ENCODE measurements at regions not wholly inside any gene's neighbourhood (a gene's known extent, or its start where the extent isn't known, plus 50 kb on each side); places are given as distances from the start of the nearest gene placed in this dataset.

DNA sequence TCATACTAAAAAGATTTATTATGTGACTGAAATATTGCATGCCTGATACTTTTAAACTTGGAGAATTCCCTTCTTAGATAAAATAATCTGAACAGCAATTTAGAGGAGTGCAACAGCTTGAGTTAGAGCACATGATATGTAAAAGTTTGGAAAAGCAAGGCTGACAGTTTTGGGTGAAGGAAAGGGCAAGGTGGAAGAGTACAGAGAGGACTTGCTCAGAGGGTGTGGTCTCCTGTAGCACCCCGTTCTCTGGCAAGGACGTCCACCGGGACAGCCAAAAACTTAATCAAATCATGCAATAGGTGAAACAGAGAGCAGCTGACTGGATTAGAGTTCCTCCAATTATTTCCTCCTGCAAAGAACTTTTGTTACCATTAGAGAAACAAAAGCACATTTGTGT is 65.2 kb upstream of the PDZRN4 start:
- DNase-seq = peak in 1 of 2 experiments; percentile 3

DNA sequence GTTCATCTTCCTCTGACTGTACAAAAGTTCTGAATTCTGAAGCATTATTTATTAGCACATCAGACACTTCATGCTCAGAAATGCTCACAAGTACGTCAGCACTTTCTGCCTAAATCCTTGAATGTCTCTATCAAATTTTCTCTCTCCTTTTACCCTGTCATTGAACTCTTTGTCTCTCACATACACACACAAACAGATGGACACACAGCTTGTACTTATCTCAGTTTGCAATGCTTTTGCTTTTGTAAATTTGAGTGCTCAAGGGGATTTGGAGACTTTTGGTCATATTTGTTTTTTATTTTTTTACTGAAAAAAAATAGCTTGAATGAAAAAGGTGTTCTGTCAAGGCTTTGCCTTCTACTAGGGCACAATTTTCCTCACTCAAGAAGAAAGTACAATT is 64.2 kb upstream of the PDZRN4 start:
- no peak for DNase-seq

Data from NCI-H446 (cell line).